IPS-18c (cell line): ENCODE measurements at regions not wholly inside any gene's neighbourhood (a gene's known extent, or its start where the extent isn't known, plus 50 kb on each side); places are given as distances from the start of the nearest gene placed in this dataset.
"Not testable (repeated sequence)": the region's sequence is repeated elsewhere in the genome, so short reads cannot be mapped to it uniquely, and the experiment has no call there.

Source experiments
- H3K4me3 ChIP-seq: 2 replicates; pipeline ENCODE4 v1.7.0; 2013; ENCODE audit warnings: low read depth, mild to moderate bottlenecking, low read length, moderate library complexity; ENCODE audit not compliant: insufficient read depth
- H3K9me3 ChIP-seq: one replicate; pipeline ENCODE4 v1.6.1; 2013; ENCODE audit warnings: mild to moderate bottlenecking, low read length, moderate library complexity; ENCODE audit not compliant: control insufficient read depth, insufficient read depth

- H3K9me3 ChIP-seq, H3K4me3 ChIP-seq: not testable (repeated sequence)
Observed at GRCh38 chr1:146748686-146749085, 189.4 kb upstream of the NBPF12 start.

GRCh38 chr1:146731981-146732680 lies 206.0 kb upstream of the NBPF12 start:
- not testable (repeated sequence) for H3K4me3 ChIP-seq, H3K9me3 ChIP-seq

- H3K9me3 ChIP-seq, H3K4me3 ChIP-seq: not testable (repeated sequence)
Observed at GRCh38 chr1:146729642-146730344, 208.3 kb upstream of the NBPF12 start.

GRCh38 chr1:146715054-146715453 lies 223.1 kb upstream of the NBPF12 start:
- H3K4me3 ChIP-seq, H3K9me3 ChIP-seq: not testable (repeated sequence)

GRCh38 chr1:146710838-146711521 lies 227.1 kb upstream of the NBPF12 start:
- not testable (repeated sequence) for H3K4me3 ChIP-seq, H3K9me3 ChIP-seq

GRCh38 chr1:146709302-146709701 lies 228.8 kb upstream of the NBPF12 start:
- not testable (repeated sequence) for H3K4me3 ChIP-seq, H3K9me3 ChIP-seq

- not testable (repeated sequence) for H3K9me3 ChIP-seq, H3K4me3 ChIP-seq
Observed at GRCh38 chr1:146704162-146704724, 233.9 kb upstream of the NBPF12 start.

- not testable (repeated sequence) for H3K9me3 ChIP-seq, H3K4me3 ChIP-seq
Observed at GRCh38 chr1:146701320-146701719, 236.8 kb upstream of the NBPF12 start.

GRCh38 chr1:146695388-146695787 lies 242.7 kb upstream of the NBPF12 start:
- not testable (repeated sequence) for H3K9me3 ChIP-seq, H3K4me3 ChIP-seq

- not testable (repeated sequence) for H3K9me3 ChIP-seq, H3K4me3 ChIP-seq
Observed at GRCh38 chr1:146691798-146692197, 246.3 kb upstream of the NBPF12 start.

- not testable (repeated sequence) for H3K4me3 ChIP-seq, H3K9me3 ChIP-seq
Observed at GRCh38 chr1:146688893-146689292, 249.2 kb upstream of the NBPF12 start.

- H3K4me3 ChIP-seq, H3K9me3 ChIP-seq: not testable (repeated sequence)
Observed at GRCh38 chr1:146686777-146687366, 251.3 kb upstream of the NBPF12 start.

- H3K4me3 ChIP-seq, result not testable (repeated sequence)
Observed at GRCh38 chr1:146683126-146683429, 255.0 kb upstream of the NBPF12 start.

GRCh38 chr1:146682227-146683125 lies 255.6 kb upstream of the NBPF12 start:
- not testable (repeated sequence) for H3K4me3 ChIP-seq, H3K9me3 ChIP-seq

More at GRCh38 chr1:146683126-146683429, 255.0 kb upstream of the NBPF12 start:
- not testable (repeated sequence) for H3K9me3 ChIP-seq

- not testable (repeated sequence) for H3K4me3 ChIP-seq, H3K9me3 ChIP-seq
Observed at GRCh38 chr1:146673729-146674299, 264.3 kb upstream of the NBPF12 start.

GRCh38 chr1:146672608-146673007 lies 265.5 kb upstream of the NBPF12 start:
- not testable (repeated sequence) for H3K4me3 ChIP-seq, H3K9me3 ChIP-seq

- H3K4me3 ChIP-seq, result not testable (repeated sequence)
Observed at GRCh38 chr1:146671588-146671987, 266.5 kb upstream of the NBPF12 start.

More at GRCh38 chr1:146671588-146671987, 266.5 kb upstream of the NBPF12 start:
- not testable (repeated sequence) for H3K9me3 ChIP-seq
